NCI-H146 (cell line): ENCODE measurements at regions not wholly inside any gene's neighbourhood (a gene's known extent, or its start where the extent isn't known, plus 50 kb on each side); places are given as distances from the start of the nearest gene placed in this dataset.

Experiments used
- DNase-seq: peaks from one replicate; lab custom pipeline; 2025; lab: John Stamatoyannopoulos, UW

DNA sequence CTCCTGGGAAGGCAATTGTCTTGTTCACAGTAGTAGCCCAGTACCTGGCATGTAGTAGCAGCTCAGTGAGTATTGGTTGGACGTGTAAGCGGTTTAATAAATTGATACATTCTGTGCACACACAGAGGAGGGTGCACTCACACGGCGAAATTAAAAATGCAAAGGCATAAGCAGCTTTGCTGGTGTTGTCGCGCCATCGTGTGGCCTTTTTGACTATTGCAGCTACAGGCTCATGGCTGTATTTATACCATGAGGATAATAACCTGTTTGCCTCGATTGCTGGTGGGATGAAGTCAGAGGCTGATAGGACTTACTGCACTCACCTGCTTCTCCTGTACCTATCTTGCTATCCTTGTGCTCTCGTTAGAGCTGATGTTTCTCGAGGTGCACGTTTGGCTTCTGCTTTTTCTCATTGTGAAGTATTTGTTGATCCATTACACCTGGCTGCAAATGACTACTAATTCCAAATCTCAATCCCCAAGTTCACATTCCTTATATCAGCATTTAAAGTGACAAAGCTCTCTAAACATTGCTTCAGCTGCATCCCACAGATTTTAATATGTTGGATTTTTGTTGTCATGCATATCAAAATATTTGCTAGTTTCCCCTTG lies 61.5 kb downstream of the TBXT start:
- DNase-seq: peak; percentile 57

DNA sequence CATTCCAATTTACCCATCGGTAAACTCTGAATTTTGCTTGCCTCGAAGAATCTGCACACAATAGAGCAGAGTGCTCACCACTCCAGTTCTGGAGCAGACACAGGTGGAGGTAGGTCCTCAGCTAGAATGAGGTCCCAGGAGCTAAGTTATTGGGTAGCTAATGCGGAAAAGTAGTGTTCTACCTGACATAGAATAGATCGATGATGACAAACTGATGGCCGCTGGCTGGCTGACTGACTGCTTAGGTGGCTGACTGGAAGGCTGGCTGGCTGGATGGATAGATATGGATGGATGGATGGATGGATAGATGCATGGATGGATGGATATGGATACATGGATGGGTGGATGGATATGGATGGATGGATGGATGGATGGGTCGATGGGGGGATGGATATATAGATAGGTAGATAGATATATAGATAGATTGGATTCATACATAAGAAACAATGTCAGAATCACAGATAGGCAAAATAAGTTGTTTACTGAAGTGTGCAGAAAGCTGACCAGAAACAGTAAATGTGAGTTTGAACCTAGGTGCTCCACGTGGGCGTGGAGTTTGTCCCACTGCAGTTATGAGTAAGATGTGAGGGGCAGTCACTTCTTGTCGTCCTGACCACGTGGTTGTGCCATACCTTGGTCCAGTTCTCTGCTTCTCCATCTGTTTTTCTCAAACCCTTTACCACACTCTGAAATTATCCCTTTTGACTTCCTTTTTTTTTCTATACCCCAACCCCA lies 62.1 kb downstream of the TBXT start:
- no peak for DNase-seq

DNA sequence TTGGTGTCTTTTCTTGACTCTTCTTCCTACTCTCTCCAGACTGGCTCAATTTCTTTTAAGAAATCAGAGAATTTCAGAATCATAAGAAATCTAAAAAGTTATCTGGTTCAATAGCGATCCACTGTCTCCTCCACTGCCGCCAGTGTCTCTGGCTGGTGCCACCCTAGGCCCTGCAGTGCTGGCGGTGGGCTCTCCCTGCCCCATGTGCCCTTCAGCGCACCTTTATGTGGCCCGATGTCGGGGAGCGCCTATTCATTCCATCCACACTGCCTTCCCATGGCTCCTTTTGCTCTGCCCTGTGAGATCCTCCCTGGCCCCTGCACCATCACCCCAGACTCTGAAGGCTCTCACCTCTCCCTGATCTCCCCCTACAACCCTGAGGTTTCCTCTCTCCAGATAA lies 62.8 kb downstream of the TBXT start:
- DNase-seq: no peak

DNA sequence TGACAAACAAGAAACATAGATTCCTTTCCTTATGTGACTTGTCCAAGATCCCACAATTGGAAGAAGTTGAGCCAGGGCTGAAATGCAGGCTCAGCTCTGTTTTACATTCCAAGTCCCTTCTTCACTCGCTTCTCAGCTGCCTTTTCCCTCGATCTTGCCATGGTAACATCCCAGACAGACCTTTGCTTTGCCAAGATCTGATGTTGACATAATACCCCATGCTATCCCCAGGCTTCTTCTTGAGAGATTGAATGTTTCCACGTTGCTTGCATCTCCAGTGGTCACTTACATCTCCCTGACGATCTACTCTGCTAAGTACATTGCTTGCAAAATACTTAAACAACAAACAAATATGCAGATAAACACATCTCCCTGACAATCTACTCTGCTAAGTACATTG lies 63.5 kb downstream of the TBXT start:
- no peak for DNase-seq

DNA sequence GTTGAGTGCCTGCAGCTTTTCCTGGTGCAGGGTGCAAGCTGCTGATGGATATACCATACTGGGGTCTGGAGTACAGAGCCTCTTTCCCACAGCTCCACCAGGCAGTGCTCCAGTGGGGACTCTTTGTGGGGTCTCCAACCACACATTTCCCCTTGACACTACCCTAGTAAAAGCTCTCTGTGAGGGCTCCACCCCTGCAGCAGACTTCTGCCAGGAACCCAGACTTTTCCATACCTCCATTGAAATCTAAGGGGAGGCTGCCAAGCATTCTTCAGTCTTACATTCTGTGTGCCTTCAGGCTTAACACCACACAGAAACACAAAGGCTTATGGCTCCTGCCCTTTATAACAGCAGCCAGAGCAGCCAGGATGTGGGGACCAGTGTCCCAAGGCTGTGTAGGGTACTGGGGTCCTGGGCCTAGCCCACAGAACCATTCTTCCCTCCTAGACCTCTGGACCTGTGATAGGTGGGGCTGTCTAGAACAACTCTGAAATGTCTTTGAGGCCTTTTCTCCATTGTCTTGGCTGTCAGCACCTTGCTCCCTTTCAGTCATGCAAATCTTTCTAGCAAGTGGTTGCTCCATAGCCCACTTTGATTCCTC lies 65.7 kb downstream of the TBXT start:
- no peak for DNase-seq

DNA sequence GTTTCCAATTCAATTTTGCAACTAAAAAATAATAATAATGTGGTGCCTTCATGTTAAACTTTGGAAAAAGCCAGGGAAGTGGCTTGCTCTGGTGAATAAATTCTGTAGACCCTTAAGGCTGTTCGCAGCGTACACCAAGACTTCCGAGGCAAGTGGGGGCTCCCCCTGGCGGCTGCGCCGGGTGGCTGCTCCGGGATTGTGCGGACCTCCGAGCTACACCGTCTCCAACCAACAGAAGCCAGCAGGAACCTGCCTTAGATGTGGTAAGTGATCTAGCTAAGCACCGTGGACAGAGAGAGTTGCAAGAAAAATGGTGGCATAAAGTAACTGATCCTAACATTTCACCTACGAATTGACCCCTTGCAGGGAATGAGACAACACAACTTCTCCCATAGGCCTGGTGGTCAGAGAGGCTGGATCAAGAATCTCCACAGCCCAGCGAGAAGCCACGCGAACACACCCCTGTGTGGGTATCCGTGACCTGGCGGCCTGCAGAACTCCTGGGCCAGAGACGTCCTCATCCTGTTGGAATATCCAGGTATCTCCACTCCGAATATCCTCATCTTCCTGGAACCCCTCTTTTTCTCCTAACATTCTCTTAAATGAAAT lies 69.6 kb downstream of the TBXT start:
- DNase-seq: peak; percentile 36

DNA sequence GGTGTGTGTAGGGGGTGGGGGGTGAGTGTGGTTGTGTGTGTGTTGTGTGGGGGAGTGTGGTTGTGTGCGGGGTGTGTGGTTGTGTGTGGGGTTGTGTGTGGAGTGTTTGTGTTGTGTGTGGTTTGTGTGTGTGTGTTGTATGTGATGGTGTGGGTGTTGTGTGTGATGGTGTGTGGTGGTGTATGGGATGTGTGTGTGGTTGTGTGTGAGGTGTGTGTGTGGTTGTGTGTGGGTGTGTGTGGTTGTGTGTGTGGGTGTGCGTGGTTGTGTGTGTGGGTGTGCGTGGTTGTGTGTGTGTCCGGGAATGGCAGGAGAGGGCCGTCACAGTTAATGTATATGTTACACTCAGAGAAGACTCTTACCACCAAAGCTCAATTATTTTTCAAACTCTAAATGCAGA lies 79.8 kb downstream of the TBXT start:
- no peak for DNase-seq

DNA sequence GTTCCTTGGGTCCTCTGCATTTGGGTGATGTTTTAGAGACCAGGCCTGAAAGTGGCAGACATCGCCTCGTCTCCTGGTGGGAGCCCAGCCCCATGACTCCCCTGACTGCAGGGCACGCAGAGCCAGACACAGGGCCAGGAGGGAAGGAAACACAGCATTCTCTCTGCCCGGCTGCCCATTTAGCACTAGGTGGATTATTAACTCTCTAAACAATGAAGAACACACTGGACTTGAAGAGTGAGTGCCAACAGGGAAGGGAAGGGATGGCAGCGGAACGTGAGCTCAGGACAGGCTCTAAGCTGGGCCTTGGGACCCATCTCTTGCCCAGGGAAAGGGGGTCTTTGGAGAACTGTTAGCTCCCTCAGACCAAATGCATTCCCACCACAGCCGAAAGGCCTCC lies 80.4 kb downstream of the TBXT start:
- no peak for DNase-seq

DNA sequence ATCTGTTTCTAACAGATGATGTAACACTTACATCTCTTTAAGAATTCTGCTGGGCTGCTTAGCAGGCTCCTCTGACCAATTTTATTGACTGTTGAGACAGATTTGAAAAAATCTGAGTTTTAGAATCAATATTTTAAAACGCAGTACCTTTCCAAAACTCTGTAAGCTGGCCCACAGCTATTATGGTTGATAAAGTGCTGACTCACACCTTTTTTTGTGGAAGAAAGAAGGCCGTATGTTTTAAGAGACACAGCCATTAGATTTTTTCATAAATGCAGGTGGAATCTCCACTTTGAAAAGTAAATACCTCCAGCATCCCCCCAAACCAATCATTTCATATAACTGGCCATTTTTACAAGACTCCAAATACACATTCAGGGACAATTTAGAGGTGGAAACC lies 82.2 kb downstream of the TBXT start:
- no peak for DNase-seq

DNA sequence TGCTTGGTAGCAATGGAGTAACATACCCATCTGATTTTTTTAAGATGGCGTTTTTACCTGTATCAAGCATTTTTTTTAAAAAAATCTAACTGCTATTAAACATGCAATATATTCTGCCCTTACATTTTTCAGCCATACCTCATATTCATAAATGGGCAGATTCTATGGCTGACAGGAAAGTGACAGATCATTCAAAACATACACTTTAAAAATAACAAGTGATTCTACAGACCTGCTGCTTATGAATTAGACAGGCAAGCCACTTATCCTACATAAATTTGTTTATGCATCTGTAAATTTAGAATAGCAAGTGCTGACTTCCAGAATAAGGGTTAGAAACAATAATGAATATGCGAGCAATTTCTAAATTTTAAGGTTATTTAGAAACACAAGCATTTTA lies 82.7 kb downstream of the TBXT start:
- DNase-seq: no peak

DNA sequence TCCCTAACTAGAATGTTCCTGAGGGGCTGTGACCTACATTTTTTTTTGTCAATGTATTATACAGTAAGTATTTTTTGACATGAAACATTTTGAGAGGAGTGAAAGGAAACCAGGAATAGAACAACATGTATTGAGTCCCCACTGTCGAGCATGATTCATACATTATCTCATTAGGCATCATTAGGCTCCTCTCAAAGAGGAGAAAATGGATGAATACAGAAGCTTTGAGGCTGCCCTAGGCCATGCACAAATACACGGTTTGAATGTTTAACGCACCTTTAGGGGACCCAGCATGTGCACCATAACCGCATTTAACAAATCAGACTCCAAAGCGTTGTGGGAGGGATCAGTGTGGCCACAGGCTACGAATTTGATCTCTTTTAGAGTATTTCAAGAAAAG lies 87.8 kb downstream of the TBXT start:
- DNase-seq: no peak

DNA sequence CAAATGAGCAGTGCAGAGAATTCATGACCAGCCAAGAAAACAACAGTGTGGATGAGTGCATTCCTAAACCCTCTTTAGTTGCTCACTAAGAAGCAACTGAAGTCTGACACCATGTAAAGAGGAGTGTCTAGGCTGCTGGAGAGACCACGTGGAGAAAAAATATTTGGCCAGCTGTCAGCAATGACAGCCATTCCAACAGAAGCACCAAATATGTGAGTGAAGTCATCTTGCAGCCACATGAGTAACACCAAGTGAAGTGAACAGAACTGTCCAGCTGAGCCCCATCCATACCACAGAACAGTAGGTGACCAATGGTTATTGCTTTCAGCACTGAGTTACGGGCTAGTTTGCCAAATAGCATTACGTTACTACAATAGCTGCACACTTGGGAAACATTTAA lies 89.4 kb downstream of the TBXT start:
- no peak for DNase-seq

DNA sequence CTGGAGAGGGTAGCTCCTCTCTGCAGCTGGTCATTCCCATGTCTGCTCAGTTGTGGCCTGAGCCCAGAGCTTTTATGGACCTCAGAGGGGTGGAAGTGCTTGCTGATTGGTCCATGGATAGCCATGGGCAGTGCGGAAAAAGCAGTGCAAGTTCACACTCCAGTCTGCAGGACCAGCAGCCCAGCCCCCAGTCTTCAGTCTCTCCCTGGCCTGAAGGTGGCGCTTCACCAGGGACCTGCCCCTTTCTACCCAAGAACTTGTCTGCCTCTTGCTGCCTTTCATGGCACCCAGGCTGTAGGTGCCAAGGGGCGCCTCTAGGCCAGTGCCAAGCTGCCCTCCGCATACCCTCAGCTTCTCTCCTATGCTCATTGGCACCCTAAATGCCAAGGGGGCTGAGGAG lies 91.0 kb downstream of the TBXT start:
- DNase-seq: no peak

DNA sequence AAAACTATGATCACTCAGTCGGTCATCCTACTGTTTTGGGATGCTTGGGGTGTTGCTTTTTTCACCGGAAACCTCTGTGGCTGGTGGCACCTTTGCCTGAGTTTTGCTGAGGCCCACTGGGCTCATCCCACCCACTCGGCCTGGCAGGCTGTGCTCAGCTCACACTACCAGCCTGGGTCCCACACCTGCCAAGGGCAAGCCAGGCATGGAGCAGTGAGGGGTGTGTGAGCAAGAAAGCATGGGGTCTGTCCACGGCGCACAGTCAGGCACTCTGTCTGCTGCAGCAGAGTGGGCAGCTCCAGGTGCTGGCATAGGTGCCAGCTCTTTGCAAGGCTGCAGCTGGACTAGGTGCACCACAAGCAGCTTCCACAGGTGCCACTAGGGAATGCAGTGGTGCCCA lies 91.7 kb downstream of the TBXT start:
- DNase-seq: no peak

DNA sequence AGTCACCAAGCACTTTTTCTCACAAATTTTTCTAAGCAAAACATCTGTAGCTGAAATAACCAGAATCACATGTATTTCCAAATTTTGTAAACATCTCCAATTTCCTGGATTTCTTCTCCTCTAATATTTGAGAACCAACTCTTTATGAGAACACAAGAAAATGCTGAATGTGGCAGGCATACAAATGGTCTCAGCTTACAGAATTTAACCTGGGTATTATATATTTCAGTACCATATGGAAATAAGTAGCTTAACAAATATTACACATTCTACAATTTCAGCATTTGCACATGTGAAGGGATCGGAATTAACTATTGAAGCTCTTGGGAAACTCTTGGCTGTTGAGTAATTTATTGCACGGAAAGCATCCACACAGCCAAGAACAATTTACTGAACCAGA lies 92.5 kb downstream of the TBXT start:
- DNase-seq: no peak

DNA sequence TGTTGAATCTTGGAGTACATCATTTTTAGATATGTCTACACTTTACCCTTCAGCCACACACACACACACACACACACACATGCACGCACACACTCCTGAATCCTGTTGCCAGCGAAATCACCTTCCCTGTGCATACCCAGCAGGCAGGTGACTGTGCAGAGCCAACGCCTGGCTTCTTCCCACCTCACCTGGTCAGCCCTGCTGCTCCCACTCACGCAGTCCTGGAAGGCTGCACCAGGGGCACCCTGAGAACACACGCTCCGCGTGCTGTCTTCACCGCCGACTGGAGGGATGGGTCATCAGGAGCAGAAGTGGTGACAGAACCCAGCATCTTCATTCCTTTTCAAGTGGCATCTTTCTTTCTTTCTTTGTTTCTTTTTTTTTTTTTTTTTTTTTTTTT lies 94.6 kb downstream of the TBXT start:
- DNase-seq: no peak

DNA sequence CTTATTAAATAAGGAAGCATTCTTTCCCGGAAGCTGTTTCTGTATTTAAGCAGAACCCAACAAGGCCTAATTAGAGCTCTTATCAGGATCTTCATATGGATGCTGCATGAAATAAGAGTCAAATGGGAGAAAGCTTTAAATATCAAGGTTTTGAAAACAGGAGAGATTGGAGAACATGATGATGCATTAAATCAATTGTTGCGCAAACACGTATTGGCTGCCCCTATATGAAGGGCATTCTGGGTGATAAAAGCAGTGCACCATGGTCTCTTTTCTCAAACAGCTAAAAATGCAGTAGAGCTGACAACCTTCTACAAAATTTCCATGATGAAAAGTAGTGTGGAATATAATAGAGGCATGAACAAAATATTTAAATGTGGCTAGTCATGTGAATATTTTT lies 98.9 kb downstream of the TBXT start:
- no peak for DNase-seq

DNA sequence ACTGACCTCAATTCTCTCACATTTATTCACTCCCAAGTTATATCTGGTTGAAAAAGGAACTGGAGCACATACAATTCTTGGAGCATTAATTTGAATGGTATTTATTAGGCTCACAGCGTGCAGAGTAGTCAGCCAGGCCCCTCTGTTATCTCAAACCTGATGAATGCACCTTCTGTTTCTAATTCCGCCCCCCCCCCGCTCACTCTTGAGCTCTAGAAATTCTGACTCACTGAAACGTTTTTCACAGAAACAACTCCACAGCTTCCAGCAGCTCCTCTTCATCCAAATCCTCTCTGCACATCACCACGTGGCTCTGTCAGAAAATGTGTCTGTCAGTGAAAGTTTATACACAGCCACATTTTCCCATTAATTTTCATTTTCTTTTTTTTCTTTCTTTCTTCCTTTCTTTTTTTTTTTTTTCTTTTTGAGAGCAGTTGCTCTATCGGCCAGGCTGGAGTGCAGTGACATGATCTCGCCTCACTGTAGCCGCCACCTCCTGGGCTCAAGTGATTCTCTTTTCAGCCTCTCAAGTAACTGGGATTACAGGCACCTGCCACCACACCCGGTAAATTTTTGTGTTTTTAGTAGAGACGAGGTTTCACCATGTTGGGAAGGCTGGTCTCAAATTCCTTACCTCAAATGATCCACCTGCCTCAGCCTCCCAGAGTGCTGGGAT lies 109.4 kb downstream of the TBXT start:
- DNase-seq: no peak

DNA sequence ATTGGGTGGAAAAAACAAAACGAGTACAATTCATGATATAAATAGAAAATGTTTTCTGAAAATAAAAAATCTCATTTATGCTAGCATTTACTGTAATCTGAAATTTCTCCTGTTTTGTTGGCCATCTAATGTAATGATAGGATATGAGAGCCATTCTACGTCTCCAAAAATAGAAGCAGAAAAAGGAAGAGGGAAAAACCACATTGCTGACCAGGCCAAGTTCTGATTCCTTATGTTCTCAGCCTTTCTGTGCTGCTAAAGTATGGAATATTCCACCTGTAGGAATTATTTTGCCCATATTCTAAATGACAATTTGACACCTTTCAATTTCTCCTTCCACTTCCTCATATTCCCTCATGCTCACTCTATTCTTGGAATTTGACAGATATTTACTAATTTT lies 110.2 kb downstream of the TBXT start:
- DNase-seq: no peak

DNA sequence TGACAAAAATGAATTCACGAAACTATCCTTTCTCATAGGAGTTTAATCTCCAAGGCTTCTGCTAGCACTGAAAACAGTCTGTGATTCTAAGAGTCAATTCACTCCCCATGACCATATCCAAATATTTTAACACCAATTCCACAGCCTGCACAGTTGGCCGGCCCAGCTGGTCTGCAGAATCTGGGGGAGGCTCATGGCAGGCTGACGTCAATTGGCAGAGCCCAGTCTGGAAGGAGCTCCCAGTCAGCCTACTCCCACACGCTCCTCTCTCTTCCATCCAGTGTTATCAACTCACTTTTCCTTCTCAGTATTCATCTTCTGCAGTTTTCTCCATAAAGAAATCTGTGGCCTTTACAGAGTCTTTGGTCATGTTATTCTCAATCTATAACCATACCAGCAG lies 111.0 kb downstream of the TBXT start:
- DNase-seq: no peak

DNA sequence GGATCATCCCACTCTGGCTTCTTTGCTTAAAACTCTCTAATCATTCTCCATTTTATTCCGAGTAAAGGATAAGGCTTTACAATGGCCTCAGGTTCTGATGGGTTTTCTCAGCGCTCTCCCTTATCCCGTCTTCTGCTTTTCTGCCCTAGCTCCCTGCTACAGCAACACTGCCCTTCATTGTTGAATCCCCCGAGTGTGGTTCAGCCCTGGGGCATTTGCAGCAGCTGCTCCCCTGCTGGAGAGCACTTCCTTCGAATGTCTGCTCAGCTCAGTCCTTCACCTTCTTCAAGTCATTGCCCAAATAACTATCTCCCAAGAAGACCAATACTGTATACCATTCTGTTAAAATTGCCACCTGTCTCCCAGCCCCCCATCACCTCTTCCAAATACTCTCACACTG lies 111.8 kb downstream of the TBXT start:
- no peak for DNase-seq

DNA sequence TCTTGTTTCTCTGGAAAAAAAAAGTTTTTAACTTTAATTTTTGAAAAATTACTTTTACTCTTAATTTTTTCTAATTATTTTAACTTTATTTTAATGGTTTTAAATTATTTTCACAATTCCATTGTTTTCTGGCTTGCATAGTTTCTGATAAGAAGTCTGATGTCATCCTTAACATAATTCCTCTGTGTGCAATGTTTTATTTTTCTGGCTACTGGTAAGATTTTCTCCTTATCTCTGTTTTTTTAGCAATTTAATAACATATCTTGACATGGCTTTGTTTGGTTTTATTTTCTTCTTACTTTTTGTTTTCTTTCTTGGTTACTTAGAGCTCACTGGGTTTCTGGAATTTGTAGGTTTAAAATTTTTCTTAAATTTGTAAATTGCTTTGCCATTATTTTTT lies 114.8 kb downstream of the TBXT start:
- no peak for DNase-seq

DNA sequence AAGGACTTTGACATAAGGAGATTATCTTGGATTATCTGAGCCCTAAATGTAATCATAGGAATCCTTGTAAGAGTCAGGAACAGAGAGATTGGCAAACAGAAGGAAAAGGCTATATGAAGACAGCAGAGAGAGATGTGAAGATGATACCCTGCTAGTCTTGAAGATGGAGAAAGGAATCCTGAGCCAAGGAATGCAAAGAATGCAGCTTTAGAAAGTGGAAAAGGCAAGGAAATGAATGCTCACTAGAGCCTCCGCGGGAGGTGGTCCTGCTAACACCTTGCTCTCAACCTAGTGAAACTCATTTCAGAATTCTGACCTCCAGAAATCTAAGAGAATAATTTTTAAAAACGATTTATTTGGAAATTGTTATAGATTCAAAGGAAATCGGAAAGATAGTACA lies 117.1 kb downstream of the TBXT start:
- no peak for DNase-seq
